ENCODE measurements at regions not wholly inside any gene's neighbourhood (a gene's known extent, or its start where the extent isn't known, plus 50 kb on each side); places are given as distances from the start of the nearest gene placed in this dataset.

DNA sequence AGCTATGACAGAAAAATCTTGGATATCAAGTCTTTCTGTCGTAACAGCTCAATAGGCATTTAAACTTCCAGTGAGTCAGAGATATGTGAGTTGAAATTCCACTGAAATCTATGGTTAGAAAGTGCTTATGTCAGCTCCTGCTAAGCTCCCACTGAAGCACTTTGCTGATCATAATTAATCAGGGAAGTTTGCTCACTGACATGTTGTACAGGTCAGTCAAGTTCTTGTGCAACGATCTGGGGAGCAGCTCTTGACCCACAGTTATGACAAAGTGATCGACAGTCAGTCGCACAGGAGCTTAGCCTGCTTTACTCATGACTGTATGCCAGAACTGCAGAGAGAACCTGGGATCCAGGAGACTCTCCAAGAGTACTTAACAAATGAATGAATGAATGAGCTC is 453.5 kb downstream of the SOX2 start:
- no peaks in the 10 kb centered on the region for H3K9me3 ChIP-seq
- no peaks in the 10 kb centered on the region for H3K4me1 ChIP-seq
- no peak overlapping the region for H3K4me3 ChIP-seq
- DNase-seq (no peak), ATAC-seq (no peak)
- 15 to 34% methylated on average over 4 of the region's 4 CpGs for WGBS, 2 donors
- no peak overlapping the region for H3K27ac ChIP-seq
- TF ChIP-seq POLR2A (IDR thresholded peaks at IDR 0.05), result no peak
- TF ChIP-seq, protein P1, sequence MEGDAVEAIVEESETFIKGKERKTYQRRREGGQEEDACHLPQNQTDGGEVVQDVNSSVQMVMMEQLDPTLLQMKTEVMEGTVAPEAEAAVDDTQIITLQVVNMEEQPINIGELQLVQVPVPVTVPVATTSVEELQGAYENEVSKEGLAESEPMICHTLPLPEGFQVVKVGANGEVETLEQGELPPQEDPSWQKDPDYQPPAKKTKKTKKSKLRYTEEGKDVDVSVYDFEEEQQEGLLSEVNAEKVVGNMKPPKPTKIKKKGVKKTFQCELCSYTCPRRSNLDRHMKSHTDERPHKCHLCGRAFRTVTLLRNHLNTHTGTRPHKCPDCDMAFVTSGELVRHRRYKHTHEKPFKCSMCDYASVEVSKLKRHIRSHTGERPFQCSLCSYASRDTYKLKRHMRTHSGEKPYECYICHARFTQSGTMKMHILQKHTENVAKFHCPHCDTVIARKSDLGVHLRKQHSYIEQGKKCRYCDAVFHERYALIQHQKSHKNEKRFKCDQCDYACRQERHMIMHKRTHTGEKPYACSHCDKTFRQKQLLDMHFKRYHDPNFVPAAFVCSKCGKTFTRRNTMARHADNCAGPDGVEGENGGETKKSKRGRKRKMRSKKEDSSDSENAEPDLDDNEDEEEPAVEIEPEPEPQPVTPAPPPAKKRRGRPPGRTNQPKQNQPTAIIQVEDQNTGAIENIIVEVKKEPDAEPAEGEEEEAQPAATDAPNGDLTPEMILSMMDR (IDR thresholded peaks at IDR 0.05), result no peak
- no peaks in the 10 kb centered on the region for H3K36me3 ChIP-seq (replicated peaks in 1 of 2; ENCODE audit: insufficient read depth in 1 of 2, low read depth in 2 of 2)
- H3K27me3 ChIP-seq, result no peaks in the 10 kb centered on the region
- intact Hi-C loops (cut with DNase I), result no loop called here

DNA sequence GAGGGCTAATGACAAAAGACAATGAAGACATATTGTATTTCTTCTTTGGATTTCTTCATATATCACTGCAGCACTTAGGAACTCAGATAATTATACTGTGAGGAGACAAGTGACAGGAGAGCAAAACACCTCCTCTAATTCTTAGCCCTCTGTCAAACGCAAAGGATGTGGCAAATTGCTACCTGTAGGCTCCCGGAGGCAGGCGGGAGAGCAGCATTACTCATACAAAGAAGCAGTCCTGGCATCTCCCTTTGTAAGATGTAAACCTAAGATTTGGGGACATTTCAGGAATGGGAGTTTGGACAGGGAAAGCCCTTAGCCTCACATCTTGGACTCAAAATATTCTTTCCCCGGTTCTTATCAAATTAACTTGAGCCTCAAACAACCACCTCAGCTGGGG is 460.8 kb downstream of the SOX2 start:
- no peaks in the 10 kb centered on the region for H3K36me3 ChIP-seq (replicated peaks in 1 of 2; ENCODE audit: insufficient read depth in 1 of 2, low read depth in 2 of 2)
- no peak for ATAC-seq
- H3K4me1 ChIP-seq, result no peaks in the 10 kb centered on the region
- no peak for DNase-seq
- H3K27ac ChIP-seq, result no peak overlapping the region
- no peak overlapping the region for H3K4me3 ChIP-seq
- intact Hi-C loops (cut with DNase I), result no loop called here
- WGBS, 2 donors, result 31 to 41% methylated on average over 4 of the region's 4 CpGs
- no peak for TF ChIP-seq POLR2A (IDR thresholded peaks at IDR 0.05)
- TF ChIP-seq, protein P1 (IDR thresholded peaks at IDR 0.05), result no peak
- H3K9me3 ChIP-seq, result no peaks in the 10 kb centered on the region
- no peaks in the 10 kb centered on the region for H3K27me3 ChIP-seq

DNA sequence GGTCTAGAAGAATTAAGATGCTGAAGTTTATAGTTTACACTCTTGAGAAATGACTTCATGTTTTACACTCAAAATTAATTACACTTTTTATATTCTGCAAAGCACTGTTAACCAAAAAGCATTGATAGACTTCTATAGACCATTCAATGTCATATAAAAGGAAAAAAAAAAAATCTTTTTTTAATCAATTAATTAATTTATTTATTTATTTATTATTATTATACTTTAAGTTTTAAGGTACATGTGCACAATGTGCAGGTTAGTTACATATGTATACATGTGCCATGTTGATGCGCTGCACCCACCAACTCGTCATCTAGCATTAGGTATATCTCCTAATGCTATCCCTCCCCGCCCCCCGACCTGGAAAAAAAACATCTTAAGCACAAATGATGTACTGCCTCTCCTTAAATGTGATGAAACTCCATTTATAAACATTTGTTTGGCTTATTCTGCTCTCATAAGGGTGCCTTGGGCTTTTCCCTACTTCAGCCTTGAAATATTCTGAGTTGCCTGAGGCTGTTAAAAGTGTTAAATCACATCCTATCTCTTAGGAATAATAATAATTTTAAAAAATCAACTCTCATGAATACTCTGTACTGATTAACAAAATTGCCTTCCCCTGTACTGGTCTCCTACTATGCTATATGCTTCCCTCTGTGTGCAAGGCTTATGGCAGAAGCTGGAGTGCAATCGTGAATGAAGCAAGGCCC is 466.9 kb downstream of the SOX2 start:
- no peak for TF ChIP-seq POLR2A (IDR thresholded peaks at IDR 0.05)
- TF ChIP-seq, protein P1 (IDR thresholded peaks at IDR 0.05), result no peak
- intact Hi-C loops (cut with DNase I), result no loop called here
- Histone ChIP-seq H3K27me3 (no peaks in the 10 kb centered on the region), H3K4me1 (peaks cover 4% of the 10 kb centered on the region), H3K36me3 (replicated peaks in 1 of 2; ENCODE audit: insufficient read depth in 1 of 2, low read depth in 2 of 2) (no peaks in the 10 kb centered on the region), H3K4me3 (no peak overlapping the region), H3K9me3 (no peaks in the 10 kb centered on the region), H3K27ac (no peak overlapping the region)
- 61 to 70% methylated on average over 5 of the region's 5 CpGs for WGBS, 2 donors
- no peak for ATAC-seq
- no peak for DNase-seq

DNA sequence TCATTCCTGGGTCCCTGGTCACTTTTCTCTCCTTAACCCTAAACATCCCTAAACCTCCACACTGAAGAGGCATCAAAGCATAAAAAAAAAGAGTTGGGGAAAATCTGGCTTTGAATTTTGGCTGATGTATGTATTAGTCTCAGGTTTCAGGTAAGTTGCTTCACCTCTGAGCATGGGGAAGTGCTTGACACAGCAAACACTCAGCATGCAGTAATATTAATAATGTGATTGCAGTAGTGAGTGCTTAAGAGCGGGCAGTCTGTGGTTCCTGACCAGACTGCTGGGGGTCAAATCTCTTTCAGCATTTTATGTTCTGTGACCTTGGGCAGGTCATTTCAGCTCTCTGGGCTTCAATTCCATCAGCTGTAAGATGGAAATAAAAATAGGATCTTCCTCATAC is 467.9 kb downstream of the SOX2 start:
- peaks cover 4% of the 10 kb centered on the region for H3K4me1 ChIP-seq
- H3K27me3 ChIP-seq, result no peaks in the 10 kb centered on the region
- WGBS, 2 donors, result 58 to 95% methylated on average over 1 of the region's 1 CpG
- H3K4me3 ChIP-seq, result no peak overlapping the region
- no peak for ATAC-seq
- H3K27ac ChIP-seq, result no peak overlapping the region
- TF ChIP-seq POLR2A (IDR thresholded peaks at IDR 0.05), result no peak
- TF ChIP-seq, protein P1 (IDR thresholded peaks at IDR 0.05), result no peak
- no peak for DNase-seq
- intact Hi-C loops (cut with DNase I), result no loop called here
- no peaks in the 10 kb centered on the region for H3K9me3 ChIP-seq
- no peaks in the 10 kb centered on the region for H3K36me3 ChIP-seq (replicated peaks in 1 of 2; ENCODE audit: insufficient read depth in 1 of 2, low read depth in 2 of 2)

Measured in body of pancreas (tissue), 4 donors.